ENCODE measurements at regions not wholly inside any gene's neighbourhood (a gene's known extent, or its start where the extent isn't known, plus 50 kb on each side); places are given as distances from the start of the nearest gene placed in this dataset.

DNA sequence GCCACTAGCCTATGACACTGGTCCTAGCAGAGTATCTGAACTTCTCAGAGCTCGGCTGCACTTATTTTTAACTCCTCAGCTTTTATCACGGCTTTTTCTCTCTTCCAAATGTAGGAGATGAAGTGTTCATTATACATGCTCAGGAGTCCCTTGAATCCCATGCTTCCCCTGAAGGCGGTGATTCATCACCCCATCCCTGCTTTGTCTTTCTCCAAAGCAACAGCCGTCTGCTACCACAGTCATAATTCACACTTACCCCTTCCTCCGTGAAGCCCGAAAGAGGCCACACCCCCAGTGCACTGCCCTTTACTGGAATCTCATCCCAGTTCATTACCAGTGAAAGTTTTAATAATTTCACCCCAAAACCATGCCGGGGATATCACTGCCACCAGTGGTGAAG lies 301.5 kb upstream of the SHH start:
- no peak for DNase-seq (ENCODE audit: low read depth)
- TF ChIP-seq, protein P1, sequence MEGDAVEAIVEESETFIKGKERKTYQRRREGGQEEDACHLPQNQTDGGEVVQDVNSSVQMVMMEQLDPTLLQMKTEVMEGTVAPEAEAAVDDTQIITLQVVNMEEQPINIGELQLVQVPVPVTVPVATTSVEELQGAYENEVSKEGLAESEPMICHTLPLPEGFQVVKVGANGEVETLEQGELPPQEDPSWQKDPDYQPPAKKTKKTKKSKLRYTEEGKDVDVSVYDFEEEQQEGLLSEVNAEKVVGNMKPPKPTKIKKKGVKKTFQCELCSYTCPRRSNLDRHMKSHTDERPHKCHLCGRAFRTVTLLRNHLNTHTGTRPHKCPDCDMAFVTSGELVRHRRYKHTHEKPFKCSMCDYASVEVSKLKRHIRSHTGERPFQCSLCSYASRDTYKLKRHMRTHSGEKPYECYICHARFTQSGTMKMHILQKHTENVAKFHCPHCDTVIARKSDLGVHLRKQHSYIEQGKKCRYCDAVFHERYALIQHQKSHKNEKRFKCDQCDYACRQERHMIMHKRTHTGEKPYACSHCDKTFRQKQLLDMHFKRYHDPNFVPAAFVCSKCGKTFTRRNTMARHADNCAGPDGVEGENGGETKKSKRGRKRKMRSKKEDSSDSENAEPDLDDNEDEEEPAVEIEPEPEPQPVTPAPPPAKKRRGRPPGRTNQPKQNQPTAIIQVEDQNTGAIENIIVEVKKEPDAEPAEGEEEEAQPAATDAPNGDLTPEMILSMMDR (conservative IDR thresholded peaks at IDR 0.05; ENCODE audit: low read depth, low read length) = no peak
- H3K4me3 ChIP-seq (ENCODE audit: low read depth, low read length) = no peak overlapping the region

DNA sequence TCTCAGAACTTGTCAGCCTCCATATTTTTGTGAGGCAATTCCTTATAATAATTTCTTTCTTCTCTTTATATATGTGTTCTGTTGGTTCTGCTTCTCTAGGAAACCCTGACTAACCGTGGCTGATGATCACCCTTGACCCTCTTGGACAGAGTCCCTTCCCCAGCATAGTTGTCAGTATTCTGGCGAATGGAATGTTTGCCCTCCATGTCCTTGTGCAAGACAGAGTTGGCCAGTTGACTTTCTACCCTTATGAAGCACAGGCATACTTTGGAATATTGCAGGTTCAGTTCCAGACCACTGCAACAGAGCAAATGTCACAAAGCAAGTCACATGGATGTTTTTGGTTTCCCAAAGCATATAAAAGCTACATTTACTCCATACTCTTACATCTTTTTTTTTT lies 297.7 kb upstream of the SHH start:
- DNase-seq (ENCODE audit: low read depth) = no peak
- H3K4me3 ChIP-seq (ENCODE audit: low read depth, low read length) = no peak overlapping the region
- TF ChIP-seq, protein P1 (conservative IDR thresholded peaks at IDR 0.05; ENCODE audit: low read depth, low read length) = no peak

DNA sequence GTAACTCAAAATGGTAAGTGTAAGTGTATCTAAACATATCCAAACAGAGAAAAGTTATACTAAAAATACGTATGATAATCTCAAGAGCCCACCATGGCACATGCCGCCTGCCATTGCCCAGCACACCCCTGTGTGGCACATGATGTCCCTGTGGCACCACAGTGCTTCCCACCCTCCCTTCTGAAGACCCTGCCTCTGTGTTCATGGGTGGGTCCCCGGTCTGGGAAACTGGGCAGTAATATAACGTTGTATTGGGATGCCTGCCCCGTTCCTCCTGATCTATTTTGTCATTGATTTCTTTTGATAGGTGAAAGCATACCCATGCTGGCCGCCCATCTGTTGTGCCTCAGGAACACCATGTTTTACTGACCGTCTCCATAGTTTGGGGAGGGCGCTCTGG lies 296.8 kb upstream of the SHH start:
- H3K4me3 ChIP-seq (ENCODE audit: low read depth, low read length) = no peak overlapping the region
- TF ChIP-seq, protein P1 (conservative IDR thresholded peaks at IDR 0.05; ENCODE audit: low read depth, low read length) = no peak
- no peak for DNase-seq (ENCODE audit: low read depth)

GRCh38 chr7:156107957-156108356 lies 295.7 kb upstream of the SHH start:
- H3K4me3 ChIP-seq (ENCODE audit: low read depth, low read length) = no peak overlapping the region
- TF ChIP-seq, protein P1 (conservative IDR thresholded peaks at IDR 0.05; ENCODE audit: low read depth, low read length) = no peak
- DNase-seq (ENCODE audit: low read depth) = no peak

GRCh38 chr7:156106107-156106426 lies 293.8 kb upstream of the SHH start:
- no peak overlapping the region for H3K4me3 ChIP-seq (ENCODE audit: low read depth, low read length)
- TF ChIP-seq, protein P1 (conservative IDR thresholded peaks at IDR 0.05; ENCODE audit: low read depth, low read length) = no peak
- DNase-seq (ENCODE audit: low read depth) = no peak

DNA sequence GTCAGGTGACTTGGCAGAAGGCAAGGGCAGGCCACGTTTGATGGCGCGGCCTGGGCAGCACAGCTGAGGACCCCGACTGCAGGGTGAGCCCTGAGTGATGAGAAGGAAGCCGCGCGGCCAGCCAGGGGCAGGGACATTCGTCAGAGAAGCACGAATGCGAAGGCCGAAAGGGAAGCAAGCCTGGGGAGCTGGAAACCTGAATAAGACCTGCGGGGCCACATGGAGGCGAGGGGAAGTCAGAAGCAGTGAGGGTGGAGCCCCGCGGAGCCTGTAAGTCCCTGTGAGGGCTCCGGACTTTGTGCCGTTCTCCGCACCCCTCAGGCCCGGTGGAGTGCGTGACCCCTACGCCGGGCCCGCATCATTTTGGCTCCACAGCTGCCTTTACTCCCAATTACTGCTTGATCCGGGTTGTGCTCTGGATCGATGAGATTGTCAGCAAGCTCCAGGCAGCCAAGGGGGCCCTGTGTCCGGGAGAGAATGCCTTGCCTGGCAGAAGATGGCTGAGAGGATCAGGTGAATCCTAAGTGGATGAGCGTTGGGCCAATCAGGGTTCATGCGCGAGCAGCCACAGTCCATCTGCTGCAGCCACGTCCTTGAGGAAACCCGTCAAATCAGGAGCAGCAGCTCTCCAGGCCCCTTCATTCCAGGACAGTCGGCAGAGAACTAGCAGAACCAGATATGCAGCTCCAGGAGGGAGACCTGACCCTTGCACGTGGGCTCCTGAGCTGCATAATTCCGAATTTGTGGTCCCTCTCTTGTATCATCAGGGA lies 293.3 kb upstream of the SHH start:
- TF ChIP-seq, protein P1 (conservative IDR thresholded peaks at IDR 0.05; ENCODE audit: low read depth, low read length) = no peak
- H3K4me3 ChIP-seq (ENCODE audit: low read depth, low read length) = no peak overlapping the region
- no peak for DNase-seq (ENCODE audit: low read depth)

Data from epithelial cell of proximal tubule (primary cell).